ENCODE measurements at regions not wholly inside any gene's neighbourhood (a gene's known extent, or its start where the extent isn't known, plus 50 kb on each side); places are given as distances from the start of the nearest gene placed in this dataset.
A peak's percentile ranks its signal among the peaks of the same experiment; 100 is the strongest.

DNA sequence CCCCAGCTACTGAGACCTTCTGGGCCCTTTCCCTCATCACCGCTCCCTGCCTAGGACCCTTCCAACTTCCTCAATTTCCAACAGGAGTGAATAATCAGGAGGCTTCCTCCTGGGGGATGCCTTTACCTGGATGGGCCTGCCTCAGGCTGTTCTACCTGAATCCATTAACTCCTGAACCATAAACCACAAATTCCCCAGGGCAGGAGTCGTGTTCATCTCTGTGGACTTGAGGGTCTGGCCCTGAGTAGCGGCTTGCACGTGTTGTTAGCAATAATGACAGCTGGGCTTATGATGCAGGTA lies 105.1 kb upstream of the GPR26 start:
- no peak for DNase-seq

DNA sequence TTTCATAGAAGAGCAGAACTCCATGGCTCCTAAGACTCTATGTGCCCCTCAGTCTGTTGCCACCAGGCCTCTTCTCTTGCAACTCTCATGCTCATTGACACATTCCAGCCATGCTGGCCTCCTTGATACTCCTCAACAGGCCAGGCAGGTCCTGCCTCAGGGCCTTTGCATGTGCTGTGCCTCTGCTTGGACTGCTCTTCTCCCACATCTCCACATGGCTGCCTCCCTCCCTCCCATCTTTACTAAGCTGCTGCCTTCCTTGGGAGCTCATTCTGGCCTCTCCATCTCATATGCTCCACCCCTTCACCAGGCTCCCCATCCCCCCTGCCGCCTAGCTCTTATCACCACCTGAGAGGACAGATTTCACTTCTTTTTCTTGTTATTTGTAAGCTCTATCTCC lies 103.8 kb upstream of the GPR26 start:
- no peak for DNase-seq

- DNase-seq = no peak
These were observed 103.2 kb upstream of the GPR26 start for GRCh38 chr10:123562811-123563580.

GRCh38 chr10:123563581-123563855 lies 102.6 kb upstream of the GPR26 start:
- no peak for DNase-seq

- DNase-seq = no peak
These were observed 102.2 kb upstream of the GPR26 start for GRCh38 chr10:123563994-123564393.

DNA sequence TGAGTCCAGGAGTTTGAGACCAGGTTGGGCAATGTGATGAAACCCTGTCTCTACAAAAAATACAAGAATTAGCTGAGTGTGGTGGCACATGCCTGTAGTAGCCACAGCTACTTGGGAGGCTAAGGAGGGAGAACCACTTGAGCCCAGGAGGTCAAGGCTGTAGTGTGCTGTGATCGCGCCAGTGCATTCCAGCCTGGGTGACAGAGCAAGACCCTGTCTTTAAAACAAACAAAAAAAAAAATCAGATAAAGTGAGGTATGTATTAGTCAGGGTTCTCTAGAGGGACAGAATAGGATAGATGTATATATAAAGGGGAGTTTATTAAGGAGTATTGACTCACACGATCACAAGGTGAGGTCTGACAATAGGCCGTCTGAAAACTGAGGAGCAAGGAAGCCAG lies 101.5 kb upstream of the GPR26 start:
- no peak for DNase-seq

GRCh38 chr10:123565691-123566660 lies 100.2 kb upstream of the GPR26 start:
- DNase-seq = no peak

DNA sequence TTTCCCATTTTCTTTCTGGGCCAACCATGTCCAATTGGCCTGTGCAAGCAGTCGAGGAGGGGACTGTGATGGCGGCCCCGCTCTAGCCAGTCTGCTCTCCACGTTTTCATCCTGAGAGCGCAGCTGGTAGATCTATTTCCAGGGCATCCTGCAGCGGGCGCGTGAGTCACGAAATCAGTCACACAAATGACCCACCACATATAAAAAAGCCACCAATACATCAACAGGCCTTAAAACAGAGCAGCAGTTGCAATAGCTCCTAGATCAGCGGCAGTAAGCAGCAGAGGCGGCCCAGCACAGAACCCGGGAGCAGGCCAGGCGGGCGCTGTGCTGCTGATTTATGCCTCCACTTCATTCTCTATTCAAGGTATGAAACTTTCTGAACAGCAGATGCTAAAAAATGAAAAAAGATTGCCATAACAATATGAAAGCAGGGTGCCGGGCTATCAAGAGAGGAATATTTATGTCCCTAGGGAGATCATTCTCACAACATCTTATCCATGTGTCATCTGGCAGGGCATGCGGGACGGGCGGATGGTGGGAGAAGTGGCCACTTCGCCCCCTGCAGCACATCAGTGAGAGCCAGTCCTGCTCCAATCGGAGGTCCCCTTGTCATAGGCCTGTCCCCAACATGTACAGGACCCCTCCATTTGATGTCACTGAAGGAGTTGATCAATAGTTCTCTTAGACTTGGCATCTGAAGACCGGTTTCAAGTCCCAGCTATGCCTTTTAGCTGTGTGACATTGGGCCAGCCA lies 98.0 kb upstream of the GPR26 start:
- no peak for DNase-seq

GRCh38 chr10:123568751-123569150 lies 97.4 kb upstream of the GPR26 start:
- DNase-seq = no peak

GRCh38 chr10:123569436-123570035 lies 96.6 kb upstream of the GPR26 start:
- no peak for DNase-seq

- no peak for DNase-seq
These were observed 95.9 kb upstream of the GPR26 start for GRCh38 chr10:123570051-123570897.

GRCh38 chr10:123570898-123571515 lies 95.1 kb upstream of the GPR26 start:
- DNase-seq = no peak

DNA sequence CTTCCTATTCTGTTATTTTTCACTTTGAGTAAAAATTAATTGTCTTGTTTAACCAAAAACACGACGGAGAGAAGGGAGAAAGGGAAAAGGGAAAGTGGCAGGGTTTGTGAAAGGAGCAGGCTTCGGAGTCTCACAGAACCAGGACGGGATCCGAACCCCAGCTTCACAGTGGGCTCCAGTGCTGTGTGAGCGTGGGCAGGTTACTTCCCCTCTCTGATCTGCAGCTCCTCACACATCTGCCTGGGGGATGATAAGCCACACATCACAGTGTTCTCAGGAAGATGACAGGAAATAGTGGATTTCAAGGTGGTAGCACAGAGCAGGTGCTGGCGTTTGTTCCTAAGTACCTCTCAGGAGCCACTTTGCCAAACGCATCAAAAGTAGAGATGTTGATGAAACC lies 94.2 kb upstream of the GPR26 start:
- no peak for DNase-seq

- DNase-seq = peak in 1 of 5 experiments; percentile 19
These were observed 92.7 kb upstream of the GPR26 start for GRCh38 chr10:123573236-123574108.

- DNase-seq = no peak
These were observed 92.0 kb upstream of the GPR26 start for GRCh38 chr10:123574109-123574698.

DNA sequence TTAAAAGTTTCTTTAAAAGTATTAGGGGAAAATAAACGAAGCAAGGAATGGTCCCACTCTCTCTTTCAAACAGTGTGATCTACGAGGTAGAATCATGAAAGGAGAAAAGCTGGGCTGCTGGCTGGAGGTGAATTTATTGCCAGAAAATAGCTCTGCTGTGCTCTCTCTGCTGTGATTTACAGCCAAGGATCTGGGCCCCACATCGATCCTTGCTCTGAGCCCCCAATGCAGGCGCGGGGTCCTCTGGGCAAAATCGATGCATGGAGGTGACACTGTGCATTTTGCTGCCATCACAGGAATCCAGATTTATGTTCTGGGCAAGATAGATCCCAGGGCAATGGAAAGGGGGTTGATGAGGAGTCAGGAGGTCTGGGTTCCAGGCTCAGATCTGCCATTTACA lies 91.0 kb upstream of the GPR26 start:
- DNase-seq = no peak

GRCh38 chr10:123576706-123577105 lies 89.4 kb upstream of the GPR26 start:
- DNase-seq = no peak

- DNase-seq = no peak
These were observed 88.2 kb upstream of the GPR26 start for GRCh38 chr10:123577921-123578461.

- no peak for DNase-seq
These were observed 87.4 kb upstream of the GPR26 start for GRCh38 chr10:123578721-123579120.

GRCh38 chr10:123579675-123580074 lies 86.5 kb upstream of the GPR26 start:
- DNase-seq = no peak
